ENCODE measurements at regions not wholly inside any gene's neighbourhood (a gene's known extent, or its start where the extent isn't known, plus 50 kb on each side); places are given as distances from the start of the nearest gene placed in this dataset.

DNA sequence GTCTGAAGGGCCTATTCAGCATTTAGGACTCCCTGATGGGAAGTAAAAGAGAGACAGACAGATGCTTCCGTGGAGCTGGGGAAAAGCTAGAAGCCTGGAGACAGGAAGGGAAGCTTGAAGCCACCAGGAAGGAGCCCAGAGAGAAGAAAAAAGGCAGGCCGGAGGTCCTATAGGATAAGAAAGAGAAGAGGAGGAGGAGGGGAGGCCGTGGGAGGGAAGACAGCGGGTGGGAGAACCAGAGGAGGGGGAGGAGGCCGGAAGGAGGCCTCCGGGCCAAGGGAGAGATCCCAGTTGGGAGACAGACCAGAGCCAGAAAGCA is 107.1 kb upstream of the PKDCC start:
- intact Hi-C loops (cut with micrococcal nuclease; ENCODE audit: unreplicated experiment), result no loop called here
- Histone ChIP-seq H3K79me2 (ENCODE audit: insufficient read depth, low read depth, low read length) (no peaks in the 10 kb centered on the region), H3K27ac (ENCODE audit: low read depth, low read length, poor library complexity, severe bottlenecking) (no peak overlapping the region), H3K4me3 (ENCODE audit: low read depth, low read length, poor library complexity, severe bottlenecking) (no peak overlapping the region), H3K9me2 (ENCODE audit: insufficient read depth, low read length) (no peaks in the 10 kb centered on the region), H3K9me3 (ENCODE audit: low read length) (no peaks in the 10 kb centered on the region), H3K4me1 (ENCODE audit: insufficient read depth, low read length, poor library complexity, severe bottlenecking) (no peaks in the 10 kb centered on the region), H4K20me1 (ENCODE audit: insufficient read depth, low read length) (no peaks in the 10 kb centered on the region), H3K4me2 (ENCODE audit: low read length) (no peak overlapping the region), H3K36me3 (ENCODE audit: insufficient read depth, low read length) (no peaks in the 10 kb centered on the region), H2AFZ (ENCODE audit: low read length) (no peak overlapping the region)
- POLR2A ChIA-PET, result interaction anchor here (0.6 kb wide), 1 partner anchor 325 kb away, joined by 3 read pairs; no protein-coding TSS in a partner anchor
- CTCF ChIA-PET (ENCODE audit: unreplicated experiment), result no interaction called here
- BruUV-seq (replicated peaks), result no TSS peak
- DNase-seq (ENCODE audit: low spot score), result no peak
- TF ChIP-seq EZH2phosphoT487 (IDR thresholded peaks at IDR 0.05; ENCODE audit: borderline replicate concordance, low read depth, low read length), result no peak
- TF ChIP-seq, protein P1, sequence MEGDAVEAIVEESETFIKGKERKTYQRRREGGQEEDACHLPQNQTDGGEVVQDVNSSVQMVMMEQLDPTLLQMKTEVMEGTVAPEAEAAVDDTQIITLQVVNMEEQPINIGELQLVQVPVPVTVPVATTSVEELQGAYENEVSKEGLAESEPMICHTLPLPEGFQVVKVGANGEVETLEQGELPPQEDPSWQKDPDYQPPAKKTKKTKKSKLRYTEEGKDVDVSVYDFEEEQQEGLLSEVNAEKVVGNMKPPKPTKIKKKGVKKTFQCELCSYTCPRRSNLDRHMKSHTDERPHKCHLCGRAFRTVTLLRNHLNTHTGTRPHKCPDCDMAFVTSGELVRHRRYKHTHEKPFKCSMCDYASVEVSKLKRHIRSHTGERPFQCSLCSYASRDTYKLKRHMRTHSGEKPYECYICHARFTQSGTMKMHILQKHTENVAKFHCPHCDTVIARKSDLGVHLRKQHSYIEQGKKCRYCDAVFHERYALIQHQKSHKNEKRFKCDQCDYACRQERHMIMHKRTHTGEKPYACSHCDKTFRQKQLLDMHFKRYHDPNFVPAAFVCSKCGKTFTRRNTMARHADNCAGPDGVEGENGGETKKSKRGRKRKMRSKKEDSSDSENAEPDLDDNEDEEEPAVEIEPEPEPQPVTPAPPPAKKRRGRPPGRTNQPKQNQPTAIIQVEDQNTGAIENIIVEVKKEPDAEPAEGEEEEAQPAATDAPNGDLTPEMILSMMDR (conservative IDR thresholded peaks at IDR 0.05; ENCODE audit: low read length), result no peak

DNA sequence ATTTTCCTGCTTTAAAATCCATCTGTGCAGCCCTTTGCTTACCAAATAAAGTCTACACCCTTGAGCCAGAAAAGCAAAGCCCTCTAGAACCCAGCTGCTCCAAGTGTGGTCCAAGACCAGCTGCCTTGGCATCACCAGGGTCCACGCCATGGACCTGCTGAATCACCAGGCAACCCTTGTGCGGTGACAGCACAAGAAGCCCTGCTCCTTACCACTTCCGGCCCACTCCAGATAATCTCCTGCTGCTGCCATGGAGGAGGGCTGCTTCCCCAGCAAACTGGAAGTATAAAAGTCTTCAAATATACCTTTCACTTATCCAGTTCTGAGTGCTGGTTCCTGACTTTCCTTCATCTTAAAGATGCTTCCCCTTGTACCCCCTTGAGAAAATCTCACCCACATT is 106.0 kb upstream of the PKDCC start:
- H4K20me1 ChIP-seq (ENCODE audit: insufficient read depth, low read length), result no peaks in the 10 kb centered on the region
- no peak overlapping the region for H3K4me2 ChIP-seq (ENCODE audit: low read length)
- no peaks in the 10 kb centered on the region for H3K79me2 ChIP-seq (ENCODE audit: insufficient read depth, low read depth, low read length)
- H3K9me3 ChIP-seq (ENCODE audit: low read length), result no peaks in the 10 kb centered on the region
- no TSS peak for BruUV-seq (replicated peaks)
- no peaks in the 10 kb centered on the region for H3K9me2 ChIP-seq (ENCODE audit: insufficient read depth, low read length)
- ChIA-PET CTCF (ENCODE audit: unreplicated experiment) (no interaction called here), POLR2A (no interaction called here)
- no peak overlapping the region for H3K27ac ChIP-seq (ENCODE audit: low read depth, low read length, poor library complexity, severe bottlenecking)
- H3K4me3 ChIP-seq (ENCODE audit: low read depth, low read length, poor library complexity, severe bottlenecking), result no peak overlapping the region
- no peak for TF ChIP-seq EZH2phosphoT487 (IDR thresholded peaks at IDR 0.05; ENCODE audit: borderline replicate concordance, low read depth, low read length)
- TF ChIP-seq, protein P1 (conservative IDR thresholded peaks at IDR 0.05; ENCODE audit: low read length), result no peak
- intact Hi-C loops (cut with micrococcal nuclease; ENCODE audit: unreplicated experiment), result no loop called here
- H3K4me1 ChIP-seq (ENCODE audit: insufficient read depth, low read length, poor library complexity, severe bottlenecking), result no peaks in the 10 kb centered on the region
- DNase-seq (ENCODE audit: low spot score), result no peak
- H2AFZ ChIP-seq (ENCODE audit: low read length), result no peak overlapping the region
- no peaks in the 10 kb centered on the region for H3K36me3 ChIP-seq (ENCODE audit: insufficient read depth, low read length)

DNA sequence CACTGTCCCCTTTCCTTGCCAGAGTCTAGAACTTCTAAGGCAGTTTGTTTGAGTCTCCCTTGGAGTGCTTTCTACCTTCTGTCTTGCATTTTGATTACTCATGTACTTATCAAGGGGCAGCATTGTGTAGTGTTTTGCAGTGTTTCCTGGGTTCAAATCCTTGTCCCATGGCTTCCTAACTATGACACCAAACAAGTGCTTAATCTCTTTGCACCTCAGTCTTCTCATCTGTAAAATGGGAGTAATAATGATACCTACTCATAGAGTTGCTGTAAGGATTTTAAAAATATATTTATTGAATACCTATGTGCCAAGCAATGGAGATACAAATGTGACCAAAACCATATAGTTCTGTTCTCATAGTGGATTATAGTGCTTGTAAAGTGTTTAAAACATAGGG is 105.5 kb upstream of the PKDCC start:
- no peaks in the 10 kb centered on the region for H3K36me3 ChIP-seq (ENCODE audit: insufficient read depth, low read length)
- intact Hi-C loops (cut with micrococcal nuclease; ENCODE audit: unreplicated experiment), result no loop called here

More for the DNA sequence above, 105.5 kb upstream of the PKDCC start:
- Histone ChIP-seq H3K9me3 (ENCODE audit: low read length) (no peaks in the 10 kb centered on the region), H2AFZ (ENCODE audit: low read length) (no peak overlapping the region), H3K4me1 (ENCODE audit: insufficient read depth, low read length, poor library complexity, severe bottlenecking) (no peaks in the 10 kb centered on the region), H3K4me3 (ENCODE audit: low read depth, low read length, poor library complexity, severe bottlenecking) (no peak overlapping the region), H4K20me1 (ENCODE audit: insufficient read depth, low read length) (no peaks in the 10 kb centered on the region), H3K9me2 (ENCODE audit: insufficient read depth, low read length) (no peaks in the 10 kb centered on the region), H3K27ac (ENCODE audit: low read depth, low read length, poor library complexity, severe bottlenecking) (no peak overlapping the region), H3K4me2 (ENCODE audit: low read length) (no peak overlapping the region), H3K79me2 (ENCODE audit: insufficient read depth, low read depth, low read length) (no peaks in the 10 kb centered on the region)
- DNase-seq (ENCODE audit: low spot score), result no peak
- ChIA-PET POLR2A (no interaction called here), CTCF (ENCODE audit: unreplicated experiment) (no interaction called here)
- TF ChIP-seq, protein P1 (conservative IDR thresholded peaks at IDR 0.05; ENCODE audit: low read length), result no peak
- no peak for TF ChIP-seq EZH2phosphoT487 (IDR thresholded peaks at IDR 0.05; ENCODE audit: borderline replicate concordance, low read depth, low read length)
- BruUV-seq (replicated peaks), result no TSS peak
